Gastroesophageal sphincter (tissue), 4 donors: ENCODE measurements at regions not wholly inside any gene's neighbourhood (a gene's known extent, or its start where the extent isn't known, plus 50 kb on each side); places are given as distances from the start of the nearest gene placed in this dataset.

Experiments used
- ATAC-seq: fragments of 150-250 bp; one replicate; pipeline ENCODE4 v1.9.1; 2016; ENCODE audit warnings: mild to moderate bottlenecking, moderate library complexity
- H3K27ac ChIP-seq, 4 donors: fragments of 200-600 bp; sonication (generic) in 3 of 4; 1 replicate in 3 of 4; 2 replicates in 1 of 4; pipeline ENCODE4 v1.5.1; 2016 to 2019
- H3K27me3 ChIP-seq: fragments of 200-600 bp; sonication (generic); one replicate; pipeline ENCODE4 v1.5.1; 2019
- H3K36me3 ChIP-seq, 2 donors: fragments of 200-600 bp; sonication (generic); one replicate each; pipeline ENCODE4 v1.5.1; 2019; ENCODE audit warnings: control low read depth in 1 of 2
- H3K4me1 ChIP-seq, 3 donors: fragments of 200-600 bp; sonication (generic); 1 replicate in 2 of 3; 2 replicates in 1 of 3; pipeline ENCODE4 v1.5.1; 2016 to 2019; ENCODE audit warnings: control low read depth in 2 of 3
- H3K4me3 ChIP-seq, 2 donors: fragments of 200-600 bp; sonication (generic); one replicate each; pipeline ENCODE4 v1.5.1; 2019; ENCODE audit warnings: mild to moderate bottlenecking in 1 of 2, moderate library complexity in 1 of 2
- H3K9me3 ChIP-seq, 3 donors: fragments of 200-600 bp; sonication (generic); one replicate each; pipeline ENCODE4 v1.5.1; 2017 to 2019; ENCODE audit warnings: control low read depth in 2 of 3
- CTCF ChIP-seq, 4 experiments: fragments of 200-600 bp in 2 of 4; fragments of 450-650 bp in 2 of 4; sonication (generic) in 1 of 4; IDR thresholded peaks; one replicate each; pipeline ENCODE4 v1.5.1; 2017 to 2019; ENCODE audit warnings: antibody characterized with exemption in 4 of 4, mild to moderate bottlenecking in 2 of 4, moderate library complexity in 2 of 4
- EP300 ChIP-seq: sonication (generic); formaldehyde crosslinking; IDR thresholded peaks from one replicate; pipeline ENCODE4 v1.6.1; 2017; ENCODE audit warnings: antibody characterized with exemption, mild to moderate bottlenecking
- POLR2A ChIP-seq, 2 donors: fragments of 450-650 bp; IDR thresholded peaks; one replicate each; pipeline ENCODE4 v1.6.1; 2017; ENCODE audit warnings: antibody characterized with exemption in 2 of 2, mild to moderate bottlenecking in 2 of 2, moderate library complexity in 1 of 2
- POLR2AphosphoS5 ChIP-seq: sonication (generic); formaldehyde crosslinking; IDR thresholded peaks from one replicate; pipeline ENCODE4 v1.6.1; 2017; ENCODE audit warnings: antibody characterized with exemption
- whole genome bisulfite sequencing, 2 donors: methylation state at CpG; one replicate each; pipeline ENCODE4 v1.1.5; 2018; ENCODE audit warnings: low coverage in 1 of 2; 5-methylcytosine and 5-hydroxymethylcytosine counted together

GRCh38 chr2:42977270-42978174 is 185.1 kb upstream of the HAAO start:
- ATAC-seq, result no peak
- Histone ChIP-seq H3K9me3 (peaks cover 0 to 5% (median 0%) of the 10 kb centered on the region in 3 donors), H3K36me3 (no peaks in the 10 kb centered on the region), H3K27me3 (no peaks in the 10 kb centered on the region), H3K4me1 (peaks cover 0 to 23% (median 17%) of the 10 kb centered on the region in 3 donors), H3K27ac (no peak overlapping the region), H3K4me3 (no peak overlapping the region)
- WGBS, 2 donors, result 88 to 97% methylated on average over 5 to 10 of the region's 12 CpGs
- no peak for TF ChIP-seq POLR2A (IDR thresholded peaks at IDR 0.05)
- no peak for TF ChIP-seq EP300
- TF ChIP-seq POLR2AphosphoS5, result no peak
- TF ChIP-seq CTCF (IDR thresholded peaks at IDR 0.05), result no peak

DNA sequence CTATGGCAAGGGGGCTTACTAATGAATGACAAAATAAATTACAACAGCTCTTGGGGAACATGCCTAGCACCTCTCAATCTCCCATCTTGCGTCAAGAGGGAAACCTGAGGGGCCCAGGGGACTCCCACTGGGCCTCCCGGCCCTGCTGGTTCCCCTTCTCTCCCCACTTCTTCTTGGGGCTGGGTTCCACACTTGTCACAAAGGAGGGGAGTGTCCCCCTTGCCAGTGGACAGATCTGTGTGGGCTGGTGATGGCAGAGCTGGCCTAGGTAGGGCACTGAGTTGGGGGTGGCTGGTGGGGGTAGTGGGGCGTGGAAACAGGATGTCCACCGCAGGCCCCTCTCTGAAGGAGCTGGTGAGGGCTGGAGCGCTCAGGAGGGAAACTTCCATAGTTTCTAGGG is 184.0 kb upstream of the HAAO start:
- H3K9me3 ChIP-seq, result peaks cover 0 to 6% (median 0%) of the 10 kb centered on the region in 3 donors
- H3K4me1 ChIP-seq, result peaks cover 0 to 23% (median 17%) of the 10 kb centered on the region in 3 donors
- no peaks in the 10 kb centered on the region for H3K36me3 ChIP-seq
- no peaks in the 10 kb centered on the region for H3K27me3 ChIP-seq
- 83% methylated on average over 1 of the region's 5 CpGs; no CpG with 5 or more reads in 1 of the 2 donors for WGBS, 2 donors
- TF ChIP-seq EP300 (no peak), POLR2A (IDR thresholded peaks at IDR 0.05) (no peak), POLR2AphosphoS5 (no peak), CTCF (IDR thresholded peaks at IDR 0.05) (no peak)
- no peak overlapping the region for H3K4me3 ChIP-seq
- H3K27ac ChIP-seq, result no peak overlapping the region
- no peak for ATAC-seq

DNA sequence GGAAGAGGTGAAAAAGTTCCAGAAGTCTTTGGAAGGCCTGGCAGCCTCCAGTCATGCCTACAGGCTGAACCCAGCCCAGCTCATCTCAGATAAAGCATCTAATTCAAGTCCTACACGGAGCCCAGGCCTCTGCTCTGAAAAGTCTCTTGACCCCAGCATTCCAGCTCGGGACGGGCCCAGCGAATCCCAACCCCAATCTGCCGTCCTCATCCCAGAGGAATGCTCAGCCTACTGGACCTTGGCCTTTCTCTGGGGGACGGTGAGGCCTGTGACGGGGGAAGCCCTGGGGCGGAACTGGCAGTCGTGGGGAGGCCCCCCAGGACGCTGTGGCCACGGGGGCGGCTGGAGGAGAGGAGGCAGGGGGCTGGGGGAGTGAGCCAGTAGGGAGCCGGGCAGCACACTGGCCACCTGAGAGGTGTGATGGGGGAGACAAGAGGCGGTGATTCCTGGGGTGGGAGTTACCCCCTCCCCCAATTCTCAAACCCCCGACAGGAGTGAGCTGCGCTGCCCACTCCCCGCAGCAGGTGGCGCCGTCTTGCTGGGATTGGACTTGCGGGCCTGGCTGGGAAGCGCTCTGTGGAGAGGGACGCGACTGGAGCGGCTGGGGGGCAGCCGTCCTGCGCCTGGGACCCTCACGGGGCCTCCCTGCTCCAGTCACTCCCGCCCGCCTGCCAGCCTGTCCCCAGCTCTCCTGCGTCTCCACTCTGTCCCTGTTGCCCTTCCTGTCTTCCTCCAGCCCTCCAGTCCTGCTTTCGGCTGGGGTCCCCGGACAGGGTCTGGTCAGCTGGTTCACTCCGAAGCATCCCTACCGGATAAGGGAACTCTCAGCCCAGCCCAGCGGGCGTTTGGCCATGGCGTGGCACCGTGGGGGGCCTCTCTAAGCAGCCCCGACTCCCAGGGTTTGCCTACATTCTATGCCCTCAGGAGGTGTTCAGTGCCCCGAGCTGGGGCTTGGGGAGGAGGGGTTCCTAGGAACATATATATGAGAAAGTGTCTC is 182.6 kb upstream of the HAAO start:
- peak; percentile 78 for ATAC-seq
- Histone ChIP-seq H3K27me3 (no peaks in the 10 kb centered on the region), H3K4me3 (peak overlapping the region; percentile 25 to 50), H3K36me3 (no peaks in the 10 kb centered on the region), H3K27ac (peak overlapping the region in 3 of 4 donors; percentile 51 to 73 (median 58)), H3K4me1 (peaks cover 0 to 24% (median 17%) of the 10 kb centered on the region in 3 donors), H3K9me3 (peaks cover 0 to 6% (median 0%) of the 10 kb centered on the region in 3 donors)
- 4 to 24% methylated on average over 2 to 16 of the region's 40 CpGs for WGBS, 2 donors
- TF ChIP-seq POLR2AphosphoS5 (no peak), CTCF (IDR thresholded peaks at IDR 0.05) (peak; percentile 88 to 98 (median 96)), POLR2A (IDR thresholded peaks at IDR 0.05) (no peak), EP300 (no peak)

DNA sequence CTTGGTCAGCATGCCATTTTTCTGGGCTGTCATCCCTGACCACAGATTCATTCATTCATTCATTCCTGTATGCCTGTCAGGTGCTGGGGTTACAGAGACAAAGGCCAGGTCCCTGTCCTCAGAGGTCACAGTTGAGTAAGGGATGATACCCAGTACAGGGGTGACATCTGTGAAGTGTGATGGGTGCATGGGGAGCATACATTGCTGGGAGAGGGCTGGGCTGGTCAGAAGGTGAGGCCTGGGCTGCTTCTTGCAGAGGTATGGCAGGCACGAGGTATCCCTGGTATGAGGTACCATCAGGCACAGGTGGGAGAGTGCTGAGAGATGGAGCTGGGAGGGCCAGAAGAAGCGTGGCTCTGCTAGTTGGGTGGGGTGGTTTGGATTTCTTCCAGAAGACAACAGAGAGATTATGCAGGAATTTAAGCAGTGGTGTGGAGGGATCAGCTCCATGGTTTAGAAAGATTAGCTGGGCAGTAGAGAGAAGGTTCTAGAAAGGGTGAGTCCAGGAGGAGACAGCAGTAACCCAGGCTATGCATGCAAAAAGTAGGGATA is 181.9 kb upstream of the HAAO start:
- Histone ChIP-seq H3K27me3 (no peaks in the 10 kb centered on the region), H3K4me1 (peaks cover 0 to 32% (median 20%) of the 10 kb centered on the region in 3 donors), H3K9me3 (peaks cover 0 to 6% (median 0%) of the 10 kb centered on the region in 3 donors), H3K27ac (peak overlapping the region in 3 of 4 donors; percentile 39 to 73 (median 58)), H3K4me3 (no peak overlapping the region), H3K36me3 (no peaks in the 10 kb centered on the region)
- WGBS, 2 donors, result 79 to 100% methylated on average over 1 to 2 of the region's 2 CpGs
- ATAC-seq, result no peak
- TF ChIP-seq CTCF (IDR thresholded peaks at IDR 0.05) (no peak), POLR2A (IDR thresholded peaks at IDR 0.05) (no peak), POLR2AphosphoS5 (no peak), EP300 (no peak)
